ENCODE measurements at regions not wholly inside any gene's neighbourhood (a gene's known extent, or its start where the extent isn't known, plus 50 kb on each side); places are given as distances from the start of the nearest gene placed in this dataset.
"Not testable (repeated sequence)": the region's sequence is repeated elsewhere in the genome, so short reads cannot be mapped to it uniquely, and the experiment has no call there.

DNA sequence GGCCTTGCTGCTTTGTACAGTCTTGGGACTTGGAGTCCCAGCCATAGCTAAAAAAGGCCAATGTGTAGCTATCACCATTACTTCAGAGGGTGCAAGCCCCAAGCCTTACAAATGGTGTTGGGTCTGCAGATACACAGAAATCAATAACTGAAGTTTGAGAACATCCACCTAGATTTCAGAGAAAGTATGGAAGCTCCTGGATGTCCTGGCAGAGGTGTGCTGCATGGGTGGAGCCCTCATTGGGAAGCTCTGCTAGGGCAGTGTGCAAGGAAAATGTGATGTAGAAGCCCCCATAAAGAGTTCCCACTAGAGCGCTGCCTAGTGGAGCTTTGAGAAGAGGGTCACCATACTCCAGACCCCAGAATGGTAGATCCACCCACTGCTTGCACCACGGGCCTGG lies 626.7 kb upstream of the COX7C start:
- in situ Hi-C loops (cut with HindIII; ENCODE audit: low pct_unique_long_range_greater_than_20kb, low sequenced_read_pairs): no loop called here
- H3K4me3 ChIP-seq (ENCODE audit: low read depth in 2 of 2, low read length in 2 of 2): no peak overlapping the region
- ATAC-seq (no peak), DNase-seq (ENCODE audit: low read depth, low spot score) (no peak)
- POLR2A ChIA-PET: no interaction called here
- H3K27ac ChIP-seq (ENCODE audit: low read length): no peak overlapping the region
- intact Hi-C loops (cut with micrococcal nuclease; ENCODE audit: unreplicated experiment): no loop called here
- CTCF ChIA-PET: no interaction called here
- H3K9me3 ChIP-seq (ENCODE audit: control insufficient read depth, insufficient read depth, low read depth, low read length): 0 out of 2 replicates have a peak, but pooled peaks cover 5% of the 10 kb centered on the region
- no peaks in the 10 kb centered on the region for H3K4me1 ChIP-seq (ENCODE audit: control insufficient read depth, insufficient read depth, low read length)
- no peaks in the 10 kb centered on the region for H3K27me3 ChIP-seq (ENCODE audit: control insufficient read depth, insufficient read depth, low read length)
- TF ChIP-seq POLR2AphosphoS5 (IDR thresholded peaks at IDR 0.05; ENCODE audit: low read depth, low read length) (no peak), TCF7L2 (IDR thresholded peaks at IDR 0.05; ENCODE audit: low read depth, low read length) (no peak), SIN3A (IDR thresholded peaks at IDR 0.05; ENCODE audit: borderline replicate concordance, insufficient read depth, low read depth, low read length) (no peak)
- TF ChIP-seq, protein P1, sequence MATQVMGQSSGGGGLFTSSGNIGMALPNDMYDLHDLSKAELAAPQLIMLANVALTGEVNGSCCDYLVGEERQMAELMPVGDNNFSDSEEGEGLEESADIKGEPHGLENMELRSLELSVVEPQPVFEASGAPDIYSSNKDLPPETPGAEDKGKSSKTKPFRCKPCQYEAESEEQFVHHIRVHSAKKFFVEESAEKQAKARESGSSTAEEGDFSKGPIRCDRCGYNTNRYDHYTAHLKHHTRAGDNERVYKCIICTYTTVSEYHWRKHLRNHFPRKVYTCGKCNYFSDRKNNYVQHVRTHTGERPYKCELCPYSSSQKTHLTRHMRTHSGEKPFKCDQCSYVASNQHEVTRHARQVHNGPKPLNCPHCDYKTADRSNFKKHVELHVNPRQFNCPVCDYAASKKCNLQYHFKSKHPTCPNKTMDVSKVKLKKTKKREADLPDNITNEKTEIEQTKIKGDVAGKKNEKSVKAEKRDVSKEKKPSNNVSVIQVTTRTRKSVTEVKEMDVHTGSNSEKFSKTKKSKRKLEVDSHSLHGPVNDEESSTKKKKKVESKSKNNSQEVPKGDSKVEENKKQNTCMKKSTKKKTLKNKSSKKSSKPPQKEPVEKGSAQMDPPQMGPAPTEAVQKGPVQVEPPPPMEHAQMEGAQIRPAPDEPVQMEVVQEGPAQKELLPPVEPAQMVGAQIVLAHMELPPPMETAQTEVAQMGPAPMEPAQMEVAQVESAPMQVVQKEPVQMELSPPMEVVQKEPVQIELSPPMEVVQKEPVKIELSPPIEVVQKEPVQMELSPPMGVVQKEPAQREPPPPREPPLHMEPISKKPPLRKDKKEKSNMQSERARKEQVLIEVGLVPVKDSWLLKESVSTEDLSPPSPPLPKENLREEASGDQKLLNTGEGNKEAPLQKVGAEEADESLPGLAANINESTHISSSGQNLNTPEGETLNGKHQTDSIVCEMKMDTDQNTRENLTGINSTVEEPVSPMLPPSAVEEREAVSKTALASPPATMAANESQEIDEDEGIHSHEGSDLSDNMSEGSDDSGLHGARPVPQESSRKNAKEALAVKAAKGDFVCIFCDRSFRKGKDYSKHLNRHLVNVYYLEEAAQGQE (IDR thresholded peaks at IDR 0.05; ENCODE audit: insufficient read depth in 1 of 2, low read depth in 2 of 2, low read length in 1 of 2): no peak
- TF ChIP-seq, protein P2, sequence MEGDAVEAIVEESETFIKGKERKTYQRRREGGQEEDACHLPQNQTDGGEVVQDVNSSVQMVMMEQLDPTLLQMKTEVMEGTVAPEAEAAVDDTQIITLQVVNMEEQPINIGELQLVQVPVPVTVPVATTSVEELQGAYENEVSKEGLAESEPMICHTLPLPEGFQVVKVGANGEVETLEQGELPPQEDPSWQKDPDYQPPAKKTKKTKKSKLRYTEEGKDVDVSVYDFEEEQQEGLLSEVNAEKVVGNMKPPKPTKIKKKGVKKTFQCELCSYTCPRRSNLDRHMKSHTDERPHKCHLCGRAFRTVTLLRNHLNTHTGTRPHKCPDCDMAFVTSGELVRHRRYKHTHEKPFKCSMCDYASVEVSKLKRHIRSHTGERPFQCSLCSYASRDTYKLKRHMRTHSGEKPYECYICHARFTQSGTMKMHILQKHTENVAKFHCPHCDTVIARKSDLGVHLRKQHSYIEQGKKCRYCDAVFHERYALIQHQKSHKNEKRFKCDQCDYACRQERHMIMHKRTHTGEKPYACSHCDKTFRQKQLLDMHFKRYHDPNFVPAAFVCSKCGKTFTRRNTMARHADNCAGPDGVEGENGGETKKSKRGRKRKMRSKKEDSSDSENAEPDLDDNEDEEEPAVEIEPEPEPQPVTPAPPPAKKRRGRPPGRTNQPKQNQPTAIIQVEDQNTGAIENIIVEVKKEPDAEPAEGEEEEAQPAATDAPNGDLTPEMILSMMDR (IDR thresholded peaks at IDR 0.05): no peak
- BruUV-seq (replicated peaks): no TSS peak
- H3K36me3 ChIP-seq (ENCODE audit: control insufficient read depth, insufficient read depth, low read length): no peaks in the 10 kb centered on the region

DNA sequence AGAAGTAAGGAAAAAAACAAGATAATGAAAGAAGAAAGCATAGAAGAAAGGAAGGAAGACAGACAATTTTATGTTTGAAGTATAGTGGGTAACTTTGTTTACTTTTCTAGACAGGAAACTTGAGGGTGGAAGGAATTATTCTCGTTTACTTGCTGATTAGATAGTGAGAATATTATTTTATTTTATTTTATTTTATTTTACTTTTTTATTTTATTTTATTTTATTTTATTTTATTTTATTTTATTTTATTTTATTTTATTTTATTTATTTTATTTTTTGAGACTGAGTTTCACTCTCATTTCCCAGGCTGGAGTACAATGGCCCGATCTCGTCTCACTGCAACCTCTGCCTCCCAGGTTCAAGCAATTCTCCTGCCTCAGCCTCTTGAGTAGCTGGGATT lies 623.1 kb upstream of the COX7C start:
- ATAC-seq; BruUV-seq (replicated peaks); POLR2A ChIA-PET; DNase-seq (ENCODE audit: low read depth, low spot score); H3K4me3 ChIP-seq (ENCODE audit: low read depth in 2 of 2, low read length in 2 of 2); H3K36me3 ChIP-seq (ENCODE audit: control insufficient read depth, insufficient read depth, low read length); H3K27me3 ChIP-seq (ENCODE audit: control insufficient read depth, insufficient read depth, low read length); intact Hi-C loops (cut with micrococcal nuclease; ENCODE audit: unreplicated experiment); in situ Hi-C loops (cut with HindIII; ENCODE audit: low pct_unique_long_range_greater_than_20kb, low sequenced_read_pairs); H3K4me1 ChIP-seq (ENCODE audit: control insufficient read depth, insufficient read depth, low read length); H3K27ac ChIP-seq (ENCODE audit: low read length); CTCF ChIA-PET; H3K9me3 ChIP-seq (ENCODE audit: control insufficient read depth, insufficient read depth, low read depth, low read length): not testable (repeated sequence)

DNA sequence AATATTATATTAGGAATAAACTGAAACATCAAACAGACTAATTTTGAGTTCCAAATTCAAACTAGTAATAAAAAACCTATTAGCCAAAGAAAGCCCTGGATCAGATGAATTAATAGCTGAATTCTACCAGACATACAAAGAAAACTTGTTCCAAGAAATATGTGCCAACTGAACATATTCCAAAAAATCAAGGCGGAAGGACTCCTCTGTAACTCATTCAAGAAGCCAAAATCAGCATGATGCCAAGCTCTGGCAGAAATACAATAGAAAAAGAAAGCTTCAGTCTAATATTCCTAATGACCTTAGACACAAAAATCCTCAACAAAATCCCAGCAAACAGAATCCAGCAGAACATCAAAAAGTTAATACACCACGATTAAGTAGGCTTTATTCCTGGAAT lies 619.1 kb upstream of the COX7C start:
- no peaks in the 10 kb centered on the region for H3K36me3 ChIP-seq (ENCODE audit: control insufficient read depth, insufficient read depth, low read length)
- intact Hi-C loops (cut with micrococcal nuclease; ENCODE audit: unreplicated experiment): no loop called here
- TF ChIP-seq POLR2AphosphoS5 (IDR thresholded peaks at IDR 0.05; ENCODE audit: low read depth, low read length) (no peak), SIN3A (IDR thresholded peaks at IDR 0.05; ENCODE audit: borderline replicate concordance, insufficient read depth, low read depth, low read length) (no peak), TCF7L2 (IDR thresholded peaks at IDR 0.05; ENCODE audit: low read depth, low read length) (no peak)
- TF ChIP-seq, protein P1 (IDR thresholded peaks at IDR 0.05; ENCODE audit: insufficient read depth in 1 of 2, low read depth in 2 of 2, low read length in 1 of 2): no peak
- TF ChIP-seq, protein P2 (IDR thresholded peaks at IDR 0.05): no peak
- no peak for DNase-seq (ENCODE audit: low read depth, low spot score)
- H3K27me3 ChIP-seq (ENCODE audit: control insufficient read depth, insufficient read depth, low read length): no peaks in the 10 kb centered on the region
- no peak for ATAC-seq
- no peaks in the 10 kb centered on the region for H3K4me1 ChIP-seq (ENCODE audit: control insufficient read depth, insufficient read depth, low read length)
- H3K27ac ChIP-seq (ENCODE audit: low read length): no peak overlapping the region
- no peaks in the 10 kb centered on the region for H3K9me3 ChIP-seq (ENCODE audit: control insufficient read depth, insufficient read depth, low read depth, low read length)
- ChIA-PET CTCF (no interaction called here), POLR2A (no interaction called here)
- in situ Hi-C loops (cut with HindIII; ENCODE audit: low pct_unique_long_range_greater_than_20kb, low sequenced_read_pairs): no loop called here
- H3K4me3 ChIP-seq (ENCODE audit: low read depth in 2 of 2, low read length in 2 of 2): no peak overlapping the region
- no TSS peak for BruUV-seq (replicated peaks)

Data from Panc1 (cell line).